Cardiac fibroblast (primary cell): ENCODE measurements at regions not wholly inside any gene's neighbourhood (a gene's known extent, or its start where the extent isn't known, plus 50 kb on each side); places are given as distances from the start of the nearest gene placed in this dataset.

Experiments
- DNase-seq, 2 donors: peaks; one replicate each; pipeline versions ENCODE4 v3.0.0 to v3.0.0-alpha.2; 2010; ENCODE audit warnings: low read depth in 2 of 2
- H3K4me3 ChIP-seq, 2 donors: replicated peaks in 1 of 2; 1 replicate in 1 of 2; 2 replicates in 1 of 2; pipeline ENCODE4 v1.5.1; 2011; ENCODE audit warnings: low read depth in 2 of 2, low read length in 2 of 2, mild to moderate bottlenecking in 2 of 2, moderate library complexity in 1 of 2
- CTCF ChIP-seq: IDR thresholded peaks from one replicate; pipeline ENCODE4 v1.5.1; 2011; ENCODE audit warnings: low read depth, mild to moderate bottlenecking, low read length, inconsistent platforms

- no peak for TF ChIP-seq CTCF
- DNase-seq: no peak
- no peak overlapping the region for H3K4me3 ChIP-seq
Observed at GRCh38 chr16:79430191-79430678, 170.3 kb downstream of the MAF start.

GRCh38 chr16:79429381-79430190 is 171.0 kb downstream of the MAF start:
- no peak for TF ChIP-seq CTCF
- no peak for DNase-seq

GRCh38 chr16:79426663-79427062 is 173.9 kb downstream of the MAF start:
- TF ChIP-seq CTCF: no peak
- DNase-seq: no peak
- H3K4me3 ChIP-seq: no peak overlapping the region

More at GRCh38 chr16:79429381-79430190, 171.0 kb downstream of the MAF start:
- no peak overlapping the region for H3K4me3 ChIP-seq

- TF ChIP-seq CTCF: no peak
- DNase-seq: no peak
- H3K4me3 ChIP-seq: no peak overlapping the region
Observed at GRCh38 chr16:79422064-79422463, 178.5 kb downstream of the MAF start.

- TF ChIP-seq CTCF: no peak
- DNase-seq: no peak
- no peak overlapping the region for H3K4me3 ChIP-seq
Observed at GRCh38 chr16:79421126-79421525, 179.4 kb downstream of the MAF start.

GRCh38 chr16:79420493-79420892 is 180.0 kb downstream of the MAF start:
- no peak overlapping the region for H3K4me3 ChIP-seq
- TF ChIP-seq CTCF: no peak
- no peak for DNase-seq

- H3K4me3 ChIP-seq: no peak overlapping the region
- no peak for DNase-seq
- no peak for TF ChIP-seq CTCF
Observed at GRCh38 chr16:79419148-79419547, 181.4 kb downstream of the MAF start.
